Gastrocnemius medialis (tissue), 4 donors: ENCODE measurements at regions not wholly inside any gene's neighbourhood (a gene's known extent, or its start where the extent isn't known, plus 50 kb on each side); places are given as distances from the start of the nearest gene placed in this dataset.

ENCODE experiments used
- ATAC-seq, 2 donors: fragments of 150-250 bp; one replicate each; pipeline ENCODE4 v1.9.1; 2016
- DNase-seq, 2 donors: peaks; one replicate each; pipeline ENCODE4 v3.0.0-alpha.2; 2019
- H3K27ac ChIP-seq, 4 donors: fragments of 200-600 bp; sonication (generic); 1 replicate in 1 of 4; 2 replicates in 3 of 4; pipeline ENCODE4 v1.5.1; 2016 to 2018; ENCODE audit warnings: mild to moderate bottlenecking in 2 of 4, moderate library complexity in 1 of 4
- H3K27me3 ChIP-seq, 3 donors: fragments of 200-600 bp; sonication (generic) in 2 of 3; 1 replicate in 1 of 3; 2 replicates in 2 of 3; pipeline versions ENCODE4 v1.5.1 to v1.6.0; 2016 to 2019; ENCODE audit warnings: mild to moderate bottlenecking in 1 of 3, moderate library complexity in 1 of 3
- H3K36me3 ChIP-seq, 2 donors: fragments of 200-600 bp; sonication (generic) in 1 of 2; one replicate each; pipeline ENCODE4 v1.5.1; 2017 to 2018
- H3K4me1 ChIP-seq, 2 donors: fragments of 200-600 bp; sonication (generic) in 1 of 2; one replicate each; pipeline ENCODE4 v1.5.1; 2016 to 2017; ENCODE audit warnings: mild to moderate bottlenecking in 2 of 2
- H3K4me3 ChIP-seq, 4 donors: fragments of 200-600 bp; sonication (generic) in 3 of 4; 1 replicate in 1 of 4; 2 replicates in 3 of 4; pipeline ENCODE4 v1.5.1; 2016 to 2019; ENCODE audit warnings: mild to moderate bottlenecking in 2 of 4
- H3K9me3 ChIP-seq, 3 donors: fragments of 200-600 bp; sonication (generic) in 2 of 3; 1 replicate in 1 of 3; 2 replicates in 2 of 3; pipeline ENCODE4 v1.5.1; 2016 to 2019
- CTCF ChIP-seq, 5 experiments: fragments of 450-650 bp in 3 of 5; fragments of 200-600 bp in 2 of 5; sonication (generic) in 2 of 5; IDR thresholded peaks in 4 of 5; conservative IDR thresholded peaks in 1 of 5; 1 replicate in 4 of 5; 2 replicates in 1 of 5; pipeline ENCODE4 v1.5.1; 2016 to 2019; ENCODE audit warnings: antibody characterized with exemption in 5 of 5, mild to moderate bottlenecking in 3 of 5, moderate library complexity in 3 of 5
- POLR2A ChIP-seq, 2 donors: fragments of 450-650 bp; IDR thresholded peaks; one replicate each; pipeline ENCODE4 v1.6.1; 2017; ENCODE audit warnings: antibody characterized with exemption in 2 of 2, mild to moderate bottlenecking in 2 of 2, moderate library complexity in 2 of 2
- in situ Hi-C, 4 donors: fragments of 200-750 bp; cut with MboI; loops; one replicate each; pipeline versions ENCODE4 v1.15.0 to v1.8.0; 2017; ENCODE audit warnings: low sequenced_read_pairs in 4 of 4
- intact Hi-C: fragments of 100-400 bp; cut with DNase I; formaldehyde crosslinking; loops from one replicate; pipeline ENCODE4 v1.15.1; 2023; ENCODE audit warnings: low total_unique reads

- intact Hi-C loops, result no loop called here
- Histone ChIP-seq H3K36me3 (no peaks in the 10 kb centered on the region), H3K4me3 (no peak overlapping the region), H3K27ac (no peak overlapping the region), H3K4me1 (no peaks in the 10 kb centered on the region), H3K27me3 (no peaks in the 10 kb centered on the region), H3K9me3 (no peaks in the 10 kb centered on the region)
- ATAC-seq, result no peak
- DNase-seq, result no peak
- in situ Hi-C loops, result no loop called here
- TF ChIP-seq CTCF (IDR thresholded peaks at IDR 0.05 in 4 of 5, conservative IDR thresholded peaks at IDR 0.05 in 1 of 5) (no peak), POLR2A (IDR thresholded peaks at IDR 0.05) (no peak)
These were observed 348.2 kb upstream of the SMIM31 start for GRCh38 chr4:164405774-164406173.

GRCh38 chr4:164408831-164409230, 345.1 kb upstream of the SMIM31 start:
- Histone ChIP-seq H3K9me3 (no peaks in the 10 kb centered on the region), H3K4me1 (no peaks in the 10 kb centered on the region), H3K27ac (no peak overlapping the region), H3K4me3 (no peak overlapping the region), H3K36me3 (no peaks in the 10 kb centered on the region), H3K27me3 (no peaks in the 10 kb centered on the region)
- TF ChIP-seq POLR2A (IDR thresholded peaks at IDR 0.05), result no peak
- TF ChIP-seq CTCF (IDR thresholded peaks at IDR 0.05 in 4 of 5, conservative IDR thresholded peaks at IDR 0.05 in 1 of 5), result no peak
- intact Hi-C loops, result no loop called here
- in situ Hi-C loops, result no loop called here
- no peak for DNase-seq
- ATAC-seq, result no peak

- intact Hi-C loops (no loop called here), in situ Hi-C loops (no loop called here)
- H3K27me3 ChIP-seq, result no peaks in the 10 kb centered on the region
- no peaks in the 10 kb centered on the region for H3K4me1 ChIP-seq
- ATAC-seq (no peak), DNase-seq (no peak)
- no peaks in the 10 kb centered on the region for H3K9me3 ChIP-seq
- no peaks in the 10 kb centered on the region for H3K36me3 ChIP-seq
- no peak overlapping the region for H3K27ac ChIP-seq
- H3K4me3 ChIP-seq, result no peak overlapping the region
- TF ChIP-seq CTCF (IDR thresholded peaks at IDR 0.05 in 4 of 5, conservative IDR thresholded peaks at IDR 0.05 in 1 of 5) (no peak), POLR2A (IDR thresholded peaks at IDR 0.05) (no peak)
These were observed 343.5 kb upstream of the SMIM31 start for GRCh38 chr4:164410401-164410800.

GRCh38 chr4:164412246-164412645, 341.7 kb upstream of the SMIM31 start:
- TF ChIP-seq CTCF (IDR thresholded peaks at IDR 0.05 in 4 of 5, conservative IDR thresholded peaks at IDR 0.05 in 1 of 5), result no peak
- no peak for TF ChIP-seq POLR2A (IDR thresholded peaks at IDR 0.05)
- no peak overlapping the region for H3K27ac ChIP-seq
- no peak for ATAC-seq
- DNase-seq, result no peak
- in situ Hi-C loops, result no loop called here
- no peaks in the 10 kb centered on the region for H3K9me3 ChIP-seq
- H3K36me3 ChIP-seq, result no peaks in the 10 kb centered on the region
- no peak overlapping the region for H3K4me3 ChIP-seq
- intact Hi-C loops, result no loop called here
- no peaks in the 10 kb centered on the region for H3K27me3 ChIP-seq
- H3K4me1 ChIP-seq, result no peaks in the 10 kb centered on the region

GRCh38 chr4:164413743-164414142, 340.2 kb upstream of the SMIM31 start:
- in situ Hi-C loops (no loop called here), intact Hi-C loops (no loop called here)
- Histone ChIP-seq H3K4me3 (no peak overlapping the region), H3K36me3 (no peaks in the 10 kb centered on the region), H3K4me1 (no peaks in the 10 kb centered on the region), H3K9me3 (no peaks in the 10 kb centered on the region), H3K27me3 (no peaks in the 10 kb centered on the region), H3K27ac (no peak overlapping the region)
- DNase-seq (no peak), ATAC-seq (no peak)
- TF ChIP-seq CTCF (IDR thresholded peaks at IDR 0.05 in 4 of 5, conservative IDR thresholded peaks at IDR 0.05 in 1 of 5) (no peak), POLR2A (IDR thresholded peaks at IDR 0.05) (no peak)
